ENCODE measurements at regions not wholly inside any gene's neighbourhood (a gene's known extent, or its start where the extent isn't known, plus 50 kb on each side); places are given as distances from the start of the nearest gene placed in this dataset.

GRCh38 chr2:155363349-155363888, 664.9 kb downstream of the KCNJ3 start:
- Histone ChIP-seq H3K9ac (ENCODE audit: low read depth, low read length) (no peak overlapping the region), H3K36me3 (ENCODE audit: control insufficient read depth, insufficient read depth, low read length) (no peaks in the 10 kb centered on the region), H3K27me3 (ENCODE audit: control insufficient read depth, insufficient read depth, low read length) (no peaks in the 10 kb centered on the region), H3K9me3 (ENCODE audit: control insufficient read depth, insufficient read depth, low read length) (no peaks in the 10 kb centered on the region), H3K4me1 (ENCODE audit: control insufficient read depth, insufficient read depth, low read length) (no peaks in the 10 kb centered on the region), H3K4me3 (ENCODE audit: low read depth, low read length) (no peak overlapping the region)

GRCh38 chr2:155357172-155357571, 658.7 kb downstream of the KCNJ3 start:
- Histone ChIP-seq H3K36me3 (ENCODE audit: control insufficient read depth, insufficient read depth, low read length) (no peaks in the 10 kb centered on the region), H3K27me3 (ENCODE audit: control insufficient read depth, insufficient read depth, low read length) (no peaks in the 10 kb centered on the region), H3K4me1 (ENCODE audit: control insufficient read depth, insufficient read depth, low read length) (no peaks in the 10 kb centered on the region), H3K4me3 (ENCODE audit: low read depth, low read length) (no peak overlapping the region), H3K9ac (ENCODE audit: low read depth, low read length) (no peak overlapping the region), H3K9me3 (ENCODE audit: control insufficient read depth, insufficient read depth, low read length) (no peaks in the 10 kb centered on the region)

GRCh38 chr2:155356250-155356649, 657.8 kb downstream of the KCNJ3 start:
- H3K4me1 ChIP-seq (ENCODE audit: control insufficient read depth, insufficient read depth, low read length) = no peaks in the 10 kb centered on the region
- H3K4me3 ChIP-seq (ENCODE audit: low read depth, low read length) = no peak overlapping the region
- no peaks in the 10 kb centered on the region for H3K27me3 ChIP-seq (ENCODE audit: control insufficient read depth, insufficient read depth, low read length)
- no peaks in the 10 kb centered on the region for H3K9me3 ChIP-seq (ENCODE audit: control insufficient read depth, insufficient read depth, low read length)
- no peaks in the 10 kb centered on the region for H3K36me3 ChIP-seq (ENCODE audit: control insufficient read depth, insufficient read depth, low read length)
- H3K9ac ChIP-seq (ENCODE audit: low read depth, low read length) = no peak overlapping the region

- Histone ChIP-seq H3K27me3 (ENCODE audit: control insufficient read depth, insufficient read depth, low read length) (no peaks in the 10 kb centered on the region), H3K4me3 (ENCODE audit: low read depth, low read length) (no peak overlapping the region), H3K4me1 (ENCODE audit: control insufficient read depth, insufficient read depth, low read length) (no peaks in the 10 kb centered on the region), H3K9ac (ENCODE audit: low read depth, low read length) (no peak overlapping the region), H3K9me3 (ENCODE audit: control insufficient read depth, insufficient read depth, low read length) (no peaks in the 10 kb centered on the region), H3K36me3 (ENCODE audit: control insufficient read depth, insufficient read depth, low read length) (no peaks in the 10 kb centered on the region)
These were observed 652.5 kb downstream of the KCNJ3 start for GRCh38 chr2:155350783-155351580.

- H3K27me3 ChIP-seq (ENCODE audit: control insufficient read depth, insufficient read depth, low read length) = no peaks in the 10 kb centered on the region
- H3K9ac ChIP-seq (ENCODE audit: low read depth, low read length) = no peak overlapping the region
- H3K4me1 ChIP-seq (ENCODE audit: control insufficient read depth, insufficient read depth, low read length) = no peaks in the 10 kb centered on the region
- no peaks in the 10 kb centered on the region for H3K9me3 ChIP-seq (ENCODE audit: control insufficient read depth, insufficient read depth, low read length)
- H3K4me3 ChIP-seq (ENCODE audit: low read depth, low read length) = no peak overlapping the region
- H3K36me3 ChIP-seq (ENCODE audit: control insufficient read depth, insufficient read depth, low read length) = no peaks in the 10 kb centered on the region
These were observed 633.5 kb downstream of the KCNJ3 start for GRCh38 chr2:155332016-155332415.

- no peaks in the 10 kb centered on the region for H3K27me3 ChIP-seq (ENCODE audit: control insufficient read depth, insufficient read depth, low read length)
- no peak overlapping the region for H3K9ac ChIP-seq (ENCODE audit: low read depth, low read length)
- H3K36me3 ChIP-seq (ENCODE audit: control insufficient read depth, insufficient read depth, low read length) = no peaks in the 10 kb centered on the region
- H3K4me3 ChIP-seq (ENCODE audit: low read depth, low read length) = no peak overlapping the region
- no peaks in the 10 kb centered on the region for H3K4me1 ChIP-seq (ENCODE audit: control insufficient read depth, insufficient read depth, low read length)
- H3K9me3 ChIP-seq (ENCODE audit: control insufficient read depth, insufficient read depth, low read length) = no peaks in the 10 kb centered on the region
These were observed 621.7 kb downstream of the KCNJ3 start for GRCh38 chr2:155320236-155320635.

- Histone ChIP-seq H3K9ac (ENCODE audit: low read depth, low read length) (no peak overlapping the region), H3K4me3 (ENCODE audit: low read depth, low read length) (no peak overlapping the region), H3K4me1 (ENCODE audit: control insufficient read depth, insufficient read depth, low read length) (no peaks in the 10 kb centered on the region), H3K9me3 (ENCODE audit: control insufficient read depth, insufficient read depth, low read length) (no peaks in the 10 kb centered on the region), H3K36me3 (ENCODE audit: control insufficient read depth, insufficient read depth, low read length) (no peaks in the 10 kb centered on the region), H3K27me3 (ENCODE audit: control insufficient read depth, insufficient read depth, low read length) (no peaks in the 10 kb centered on the region)
These were observed 620.2 kb downstream of the KCNJ3 start for GRCh38 chr2:155318710-155319109.

- Histone ChIP-seq H3K9ac (ENCODE audit: low read depth, low read length) (no peak overlapping the region), H3K27me3 (ENCODE audit: control insufficient read depth, insufficient read depth, low read length) (no peaks in the 10 kb centered on the region), H3K36me3 (ENCODE audit: control insufficient read depth, insufficient read depth, low read length) (no peaks in the 10 kb centered on the region), H3K4me1 (ENCODE audit: control insufficient read depth, insufficient read depth, low read length) (no peaks in the 10 kb centered on the region), H3K9me3 (ENCODE audit: control insufficient read depth, insufficient read depth, low read length) (no peaks in the 10 kb centered on the region), H3K4me3 (ENCODE audit: low read depth, low read length) (no peak overlapping the region)
These were observed 617.3 kb downstream of the KCNJ3 start for GRCh38 chr2:155315768-155316167.

GRCh38 chr2:155310589-155310988, 612.1 kb downstream of the KCNJ3 start:
- Histone ChIP-seq H3K27me3 (ENCODE audit: control insufficient read depth, insufficient read depth, low read length) (no peaks in the 10 kb centered on the region), H3K36me3 (ENCODE audit: control insufficient read depth, insufficient read depth, low read length) (no peaks in the 10 kb centered on the region), H3K4me3 (ENCODE audit: low read depth, low read length) (no peak overlapping the region), H3K9ac (ENCODE audit: low read depth, low read length) (no peak overlapping the region), H3K4me1 (ENCODE audit: control insufficient read depth, insufficient read depth, low read length) (no peaks in the 10 kb centered on the region), H3K9me3 (ENCODE audit: control insufficient read depth, insufficient read depth, low read length) (no peaks in the 10 kb centered on the region)

- Histone ChIP-seq H3K4me1 (ENCODE audit: control insufficient read depth, insufficient read depth, low read length) (no peaks in the 10 kb centered on the region), H3K9me3 (ENCODE audit: control insufficient read depth, insufficient read depth, low read length) (no peaks in the 10 kb centered on the region), H3K27me3 (ENCODE audit: control insufficient read depth, insufficient read depth, low read length) (no peaks in the 10 kb centered on the region)
These were observed 611.0 kb downstream of the KCNJ3 start for GRCh38 chr2:155309483-155309882.

GRCh38 chr2:155308367-155309009, 610.0 kb downstream of the KCNJ3 start:
- Histone ChIP-seq H3K4me1 (ENCODE audit: control insufficient read depth, insufficient read depth, low read length) (no peaks in the 10 kb centered on the region), H3K36me3 (ENCODE audit: control insufficient read depth, insufficient read depth, low read length) (no peaks in the 10 kb centered on the region), H3K9me3 (ENCODE audit: control insufficient read depth, insufficient read depth, low read length) (no peaks in the 10 kb centered on the region), H3K9ac (ENCODE audit: low read depth, low read length) (no peak overlapping the region), H3K4me3 (ENCODE audit: low read depth, low read length) (no peak overlapping the region), H3K27me3 (ENCODE audit: control insufficient read depth, insufficient read depth, low read length) (no peaks in the 10 kb centered on the region)

More at GRCh38 chr2:155309483-155309882, 611.0 kb downstream of the KCNJ3 start:
- Histone ChIP-seq H3K9ac (ENCODE audit: low read depth, low read length) (no peak overlapping the region), H3K4me3 (ENCODE audit: low read depth, low read length) (no peak overlapping the region), H3K36me3 (ENCODE audit: control insufficient read depth, insufficient read depth, low read length) (no peaks in the 10 kb centered on the region)

GRCh38 chr2:155301221-155301620, 602.7 kb downstream of the KCNJ3 start:
- Histone ChIP-seq H3K27me3 (ENCODE audit: control insufficient read depth, insufficient read depth, low read length) (no peaks in the 10 kb centered on the region), H3K4me1 (ENCODE audit: control insufficient read depth, insufficient read depth, low read length) (no peaks in the 10 kb centered on the region), H3K36me3 (ENCODE audit: control insufficient read depth, insufficient read depth, low read length) (no peaks in the 10 kb centered on the region), H3K4me3 (ENCODE audit: low read depth, low read length) (no peak overlapping the region), H3K9me3 (ENCODE audit: control insufficient read depth, insufficient read depth, low read length) (no peaks in the 10 kb centered on the region), H3K9ac (ENCODE audit: low read depth, low read length) (no peak overlapping the region)

Measured in iPS-15b (cell line).